Stimulated activated CD4-positive, alpha-beta T cell treated with anti-CD3 and anti-CD28 coated beads, Interleukin-2, amount 100 ng/mL, for 24 hours (primary cell): ENCODE measurements at regions not wholly inside any gene's neighbourhood (a gene's known extent, or its start where the extent isn't known, plus 50 kb on each side); places are given as distances from the start of the nearest gene placed in this dataset.
"Not testable (repeated sequence)": the region's sequence is repeated elsewhere in the genome, so short reads cannot be mapped to it uniquely, and the experiment has no call there.

ENCODE experiments used
- DNase-seq, 2 donors: peaks; one replicate each; pipeline ENCODE4 v3.0.0-alpha.2; 2020

GRCh38 chr20:19903168-19903811 lies 113.9 kb upstream of the NAA20 start:
- DNase-seq: no peak

- no peak for DNase-seq
Observed at GRCh38 chr20:19907326-19908056, 109.7 kb upstream of the NAA20 start.

GRCh38 chr20:19908576-19908975 lies 108.6 kb upstream of the NAA20 start:
- DNase-seq: no peak

GRCh38 chr20:19909725-19910124 lies 107.4 kb upstream of the NAA20 start:
- no peak for DNase-seq

GRCh38 chr20:19911810-19912382 lies 105.3 kb upstream of the NAA20 start:
- no peak for DNase-seq

- DNase-seq: no peak
Observed at GRCh38 chr20:19913349-19913748, 103.8 kb upstream of the NAA20 start.

- DNase-seq: no peak
Observed at GRCh38 chr20:19913927-19914614, 103.1 kb upstream of the NAA20 start.

- DNase-seq: no peak
Observed at GRCh38 chr20:19915111-19915798, 101.9 kb upstream of the NAA20 start.

- no peak for DNase-seq
Observed at GRCh38 chr20:19916531-19917485, 100.4 kb upstream of the NAA20 start.

- DNase-seq: no peak
Observed at GRCh38 chr20:19918965-19919329, 98.2 kb upstream of the NAA20 start.

GRCh38 chr20:19920381-19921138 lies 96.6 kb upstream of the NAA20 start:
- DNase-seq: no peak

- DNase-seq: no peak
Observed at GRCh38 chr20:19921284-19921793, 95.8 kb upstream of the NAA20 start.

GRCh38 chr20:19921829-19922228 lies 95.3 kb upstream of the NAA20 start:
- not testable (repeated sequence) for DNase-seq

- no peak for DNase-seq
Observed at GRCh38 chr20:19922716-19923115, 94.4 kb upstream of the NAA20 start.

GRCh38 chr20:19923762-19924161 lies 93.4 kb upstream of the NAA20 start:
- DNase-seq: no peak

- DNase-seq: no peak
Observed at GRCh38 chr20:19924255-19924654, 92.9 kb upstream of the NAA20 start.

- no peak for DNase-seq
Observed at GRCh38 chr20:19926591-19926990, 90.6 kb upstream of the NAA20 start.

- no peak for DNase-seq
Observed at GRCh38 chr20:19928328-19929011, 88.7 kb upstream of the NAA20 start.

GRCh38 chr20:19929012-19929360 lies 88.2 kb upstream of the NAA20 start:
- DNase-seq: no peak

- DNase-seq: no peak
Observed at GRCh38 chr20:19929481-19930145, 87.5 kb upstream of the NAA20 start.
